ENCODE measurements at regions not wholly inside any gene's neighbourhood (a gene's known extent, or its start where the extent isn't known, plus 50 kb on each side); places are given as distances from the start of the nearest gene placed in this dataset.

- no peak overlapping the region for H3K27ac Mint-ChIP-seq
- peaks cover 0 to 6% of the 10 kb centered on the region in 2 donors for H3K4me1 Mint-ChIP-seq
- peak in 1 of 2 donors; percentile 33 for ATAC-seq (replicated peaks)
- H3K4me3 Mint-ChIP-seq, result no peak overlapping the region
- peaks cover 2 to 4% of the 10 kb centered on the region in 2 donors for H3K9me3 Mint-ChIP-seq
- no peak for DNase-seq
- peaks cover 0 to 4% of the 10 kb centered on the region in 2 donors for H3K36me3 Mint-ChIP-seq
- H3K27me3 Mint-ChIP-seq, result no peaks in the 10 kb centered on the region
These were observed 101.8 kb downstream of the CAND1 start for GRCh38 chr12:67370979-67371378.

- H3K27ac Mint-ChIP-seq, result no peak overlapping the region
- peaks cover 0 to 3% of the 10 kb centered on the region in 2 donors for H3K36me3 Mint-ChIP-seq
- no peaks in the 10 kb centered on the region for H3K27me3 Mint-ChIP-seq
- ATAC-seq (replicated peaks) (no peak), DNase-seq (no peak)
- no peak overlapping the region for H3K4me3 Mint-ChIP-seq
- H3K9me3 Mint-ChIP-seq, result peaks cover 3 to 5% of the 10 kb centered on the region in 2 donors
- H3K4me1 Mint-ChIP-seq, result no peaks in the 10 kb centered on the region
These were observed 107.9 kb downstream of the CAND1 start for GRCh38 chr12:67377021-67377420.

GRCh38 chr12:67377541-67377940 is 108.4 kb downstream of the CAND1 start:
- Mint-ChIP-seq H3K27me3 (no peaks in the 10 kb centered on the region), H3K27ac (no peak overlapping the region), H3K9me3 (peaks cover 0 to 4% of the 10 kb centered on the region in 2 donors), H3K4me3 (no peak overlapping the region), H3K4me1 (no peaks in the 10 kb centered on the region), H3K36me3 (no peaks in the 10 kb centered on the region)
- DNase-seq, result no peak
- no peak for ATAC-seq (replicated peaks)

DNA sequence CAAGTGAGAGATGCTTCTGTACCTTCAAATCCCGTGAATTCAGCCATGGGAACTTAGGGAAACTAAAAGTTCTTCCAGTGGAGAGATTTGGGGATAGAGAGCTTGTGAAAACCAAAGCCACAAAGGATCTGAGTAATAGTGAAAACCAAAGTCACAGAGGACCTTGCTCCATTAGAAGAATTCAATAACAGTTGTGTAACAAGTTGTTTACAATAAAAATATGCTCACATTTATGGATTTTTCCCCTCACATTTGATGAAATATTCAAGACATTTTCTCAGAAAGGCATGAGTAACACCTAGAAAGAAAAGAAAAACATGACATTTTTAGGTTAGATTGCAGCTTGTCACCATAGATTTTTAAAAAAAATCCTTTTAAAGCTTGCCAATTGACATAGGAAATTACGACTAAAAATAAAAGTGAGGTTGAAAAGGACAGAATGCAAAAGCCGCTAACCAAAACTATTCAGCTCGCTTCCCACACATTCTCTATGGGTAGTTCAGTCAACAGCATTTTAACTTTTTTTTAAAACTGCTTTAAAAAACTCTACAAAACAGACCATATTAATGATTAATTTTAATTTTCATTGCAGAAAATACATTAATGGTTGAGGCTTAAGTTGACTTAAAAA is 113.2 kb downstream of the CAND1 start:
- Mint-ChIP-seq H3K27ac (no peak overlapping the region), H3K4me1 (no peaks in the 10 kb centered on the region), H3K36me3 (no peaks in the 10 kb centered on the region), H3K27me3 (no peaks in the 10 kb centered on the region), H3K4me3 (no peak overlapping the region), H3K9me3 (peaks cover 0 to 4% of the 10 kb centered on the region in 2 donors)
- DNase-seq, result no peak
- no peak for ATAC-seq (replicated peaks)

- no peak for ATAC-seq (replicated peaks)
- Mint-ChIP-seq H3K9me3 (peaks cover 0 to 4% of the 10 kb centered on the region in 2 donors), H3K27me3 (no peaks in the 10 kb centered on the region), H3K27ac (no peak overlapping the region), H3K4me3 (no peak overlapping the region), H3K36me3 (no peaks in the 10 kb centered on the region), H3K4me1 (peaks cover 3 to 4% of the 10 kb centered on the region in 2 donors)
- DNase-seq, result no peak
These were observed 117.9 kb downstream of the CAND1 start for GRCh38 chr12:67386869-67387565.

DNA sequence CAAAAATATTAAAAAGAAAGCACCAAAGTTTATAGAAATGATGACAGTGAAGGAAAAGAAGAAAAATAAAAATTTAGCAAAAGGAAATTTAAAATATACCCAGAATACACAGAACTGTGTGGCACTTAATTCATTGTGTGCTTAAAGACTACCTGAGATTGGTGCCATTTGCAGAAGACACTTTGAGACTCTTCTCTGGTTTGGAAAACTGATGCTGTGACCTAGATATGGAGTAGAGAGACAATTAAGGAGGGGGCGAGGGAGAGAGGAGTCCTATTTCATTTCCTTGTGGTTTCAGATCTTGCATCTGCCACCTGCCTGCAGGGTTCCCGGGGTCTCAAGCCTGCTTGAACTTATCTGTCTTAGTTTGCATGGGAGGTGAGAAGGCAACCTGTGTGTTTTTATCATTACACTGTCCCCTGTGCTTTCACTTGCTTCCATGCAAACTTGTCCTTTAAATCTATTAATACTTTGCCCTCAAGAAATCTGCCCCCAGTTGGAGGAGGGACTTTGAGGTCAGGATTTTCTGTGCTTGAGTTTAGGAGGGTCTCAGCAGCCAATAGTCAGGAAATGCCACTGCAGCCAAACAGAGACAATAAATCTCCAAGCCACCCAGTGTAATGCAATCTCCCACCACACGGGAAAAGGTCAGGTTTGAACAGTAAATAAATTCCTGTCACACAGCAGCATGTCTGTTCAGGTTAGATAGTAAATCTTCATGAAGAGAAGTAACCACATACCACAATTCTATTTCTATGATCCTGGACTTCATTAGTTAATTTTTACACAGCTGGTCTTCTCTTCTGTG is 119.4 kb downstream of the CAND1 start:
- H3K4me1 Mint-ChIP-seq, result peaks cover 3 to 4% of the 10 kb centered on the region in 2 donors
- H3K9me3 Mint-ChIP-seq, result peaks cover 0 to 4% of the 10 kb centered on the region in 2 donors
- no peak overlapping the region for H3K27ac Mint-ChIP-seq
- ATAC-seq (replicated peaks), result peak in 1 of 2 donors; percentile 54
- peaks cover 0 to 4% of the 10 kb centered on the region in 2 donors for H3K27me3 Mint-ChIP-seq
- no peaks in the 10 kb centered on the region for H3K36me3 Mint-ChIP-seq
- no peak for DNase-seq
- no peak overlapping the region for H3K4me3 Mint-ChIP-seq

DNA sequence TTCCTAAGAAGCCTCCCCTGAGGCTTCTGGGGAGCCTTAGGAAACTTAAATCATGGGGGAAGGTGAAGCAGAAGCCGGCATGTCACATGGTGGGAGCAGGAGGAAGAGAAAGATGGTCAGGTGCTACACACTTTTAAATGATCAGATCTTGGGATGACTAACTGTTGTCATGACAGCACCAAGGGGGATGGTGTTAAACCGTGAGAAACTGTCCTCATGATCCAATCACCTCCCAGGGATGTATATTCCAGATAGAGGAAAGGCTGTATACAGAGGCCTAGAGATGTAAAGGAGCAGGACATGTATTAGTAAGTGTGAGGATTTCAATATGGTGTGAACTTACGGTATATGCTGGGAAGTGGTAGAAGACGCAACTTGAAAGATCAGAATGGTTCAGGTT is 121.1 kb downstream of the CAND1 start:
- no peak for DNase-seq
- Mint-ChIP-seq H3K36me3 (no peaks in the 10 kb centered on the region), H3K4me3 (no peak overlapping the region), H3K9me3 (peaks cover 0 to 4% of the 10 kb centered on the region in 2 donors), H3K27ac (no peak overlapping the region), H3K27me3 (peaks cover 0 to 4% of the 10 kb centered on the region in 2 donors), H3K4me1 (peaks cover 3 to 4% of the 10 kb centered on the region in 2 donors)
- no peak for ATAC-seq (replicated peaks)

GRCh38 chr12:67391034-67391433 is 121.9 kb downstream of the CAND1 start:
- Mint-ChIP-seq H3K36me3 (no peaks in the 10 kb centered on the region), H3K9me3 (peaks cover 0 to 4% of the 10 kb centered on the region in 2 donors), H3K27me3 (peaks cover 0 to 4% of the 10 kb centered on the region in 2 donors), H3K4me3 (no peak overlapping the region), H3K27ac (no peak overlapping the region), H3K4me1 (peaks cover 3 to 4% of the 10 kb centered on the region in 2 donors)
- DNase-seq (no peak), ATAC-seq (replicated peaks) (no peak)

- Mint-ChIP-seq H3K9me3 (peaks cover 0 to 4% of the 10 kb centered on the region in 2 donors), H3K27me3 (peaks cover 0 to 4% of the 10 kb centered on the region in 2 donors), H3K27ac (no peak overlapping the region), H3K4me3 (no peak overlapping the region), H3K36me3 (no peaks in the 10 kb centered on the region), H3K4me1 (peaks cover 3 to 4% of the 10 kb centered on the region in 2 donors)
- DNase-seq, result no peak
- no peak for ATAC-seq (replicated peaks)
These were observed 122.5 kb downstream of the CAND1 start for GRCh38 chr12:67391656-67392055.

DNA sequence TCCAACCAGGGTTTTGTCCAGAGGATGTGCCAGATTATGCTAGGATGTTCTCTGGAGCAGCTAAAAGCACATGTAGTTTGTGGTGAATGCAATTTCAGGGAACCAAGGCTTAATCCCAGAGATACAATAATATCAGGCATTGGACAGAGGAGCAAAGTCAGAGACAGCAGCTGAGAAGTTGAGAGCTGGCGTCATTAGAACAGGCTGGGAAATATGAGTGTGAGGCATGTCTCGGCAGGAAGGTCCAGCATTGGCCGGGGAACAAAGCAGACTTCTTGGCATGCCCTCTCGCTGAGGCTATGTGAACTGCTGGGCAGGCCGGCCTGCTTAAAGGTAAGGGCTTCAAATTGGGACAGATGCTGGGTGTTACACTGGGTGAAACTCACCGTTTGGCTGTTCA is 125.4 kb downstream of the CAND1 start:
- Mint-ChIP-seq H3K27me3 (peaks cover 0 to 4% of the 10 kb centered on the region in 2 donors), H3K27ac (no peak overlapping the region), H3K9me3 (peaks cover 0 to 4% of the 10 kb centered on the region in 2 donors), H3K4me1 (peaks cover 3 to 4% of the 10 kb centered on the region in 2 donors), H3K4me3 (no peak overlapping the region), H3K36me3 (no peaks in the 10 kb centered on the region)
- no peak for ATAC-seq (replicated peaks)
- DNase-seq, result no peak

DNA sequence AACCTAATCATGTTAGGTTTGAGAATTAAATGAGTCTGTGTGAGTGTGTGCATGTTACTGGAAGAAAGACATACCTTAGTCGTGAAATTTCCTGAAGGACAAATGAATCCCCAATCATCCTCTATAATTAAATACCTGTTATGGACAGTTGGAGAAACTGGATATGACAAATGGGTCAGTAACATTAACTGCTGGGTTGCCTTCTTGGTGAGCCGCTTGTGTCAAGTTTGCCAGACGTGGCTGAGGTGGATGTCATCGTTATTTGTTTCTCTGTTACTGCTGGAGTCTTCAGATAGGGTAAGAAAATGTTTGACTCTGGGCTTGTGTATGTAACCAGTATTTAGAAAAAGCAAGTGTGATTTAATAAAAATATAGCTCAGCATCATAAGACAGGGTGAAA is 131.6 kb downstream of the CAND1 start:
- ATAC-seq (replicated peaks) (no peak), DNase-seq (no peak)
- Mint-ChIP-seq H3K27me3 (peaks cover 0 to 5% of the 10 kb centered on the region in 2 donors), H3K27ac (no peak overlapping the region), H3K9me3 (peaks cover 0 to 5% of the 10 kb centered on the region in 2 donors), H3K4me1 (no peaks in the 10 kb centered on the region), H3K4me3 (no peak overlapping the region), H3K36me3 (peaks cover 0 to 2% of the 10 kb centered on the region in 2 donors)

DNA sequence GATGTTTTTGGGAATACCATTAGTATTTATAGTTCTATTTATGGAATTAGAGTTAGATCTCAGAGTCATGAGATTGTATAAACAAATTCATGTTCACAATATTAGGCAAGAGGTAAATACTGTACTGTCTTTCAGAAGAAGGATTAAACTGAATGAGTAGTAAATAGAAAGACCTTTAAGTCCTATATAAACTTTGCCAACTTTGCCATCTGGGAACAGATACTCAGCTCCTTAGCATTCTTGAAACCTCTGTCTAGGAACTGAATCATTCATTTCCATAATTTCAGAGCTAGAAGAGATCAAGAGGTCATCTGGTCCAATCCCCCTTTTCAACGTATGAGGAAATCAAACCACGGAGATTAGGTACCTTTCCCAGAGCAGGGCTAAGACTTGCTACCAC is 141.1 kb downstream of the CAND1 start:
- DNase-seq, result no peak
- peaks cover 4 to 9% of the 10 kb centered on the region in 2 donors for H3K36me3 Mint-ChIP-seq
- H3K4me1 Mint-ChIP-seq, result no peaks in the 10 kb centered on the region
- no peak for ATAC-seq (replicated peaks)
- no peak overlapping the region for H3K27ac Mint-ChIP-seq
- peaks cover 20 to 22% of the 10 kb centered on the region in 2 donors for H3K27me3 Mint-ChIP-seq
- peaks cover 11 to 13% of the 10 kb centered on the region in 2 donors for H3K9me3 Mint-ChIP-seq
- H3K4me3 Mint-ChIP-seq, result no peak overlapping the region

GRCh38 chr12:67410667-67411067 is 141.5 kb downstream of the CAND1 start:
- H3K27ac Mint-ChIP-seq, result no peak overlapping the region
- DNase-seq, result no peak
- H3K4me1 Mint-ChIP-seq, result no peaks in the 10 kb centered on the region
- ATAC-seq (replicated peaks), result no peak
- H3K9me3 Mint-ChIP-seq, result peaks cover 8 to 11% of the 10 kb centered on the region in 2 donors
- H3K36me3 Mint-ChIP-seq, result peaks cover 4 to 7% of the 10 kb centered on the region in 2 donors
- H3K4me3 Mint-ChIP-seq, result no peak overlapping the region
- H3K27me3 Mint-ChIP-seq, result peaks cover 19 to 20% of the 10 kb centered on the region in 2 donors

DNA sequence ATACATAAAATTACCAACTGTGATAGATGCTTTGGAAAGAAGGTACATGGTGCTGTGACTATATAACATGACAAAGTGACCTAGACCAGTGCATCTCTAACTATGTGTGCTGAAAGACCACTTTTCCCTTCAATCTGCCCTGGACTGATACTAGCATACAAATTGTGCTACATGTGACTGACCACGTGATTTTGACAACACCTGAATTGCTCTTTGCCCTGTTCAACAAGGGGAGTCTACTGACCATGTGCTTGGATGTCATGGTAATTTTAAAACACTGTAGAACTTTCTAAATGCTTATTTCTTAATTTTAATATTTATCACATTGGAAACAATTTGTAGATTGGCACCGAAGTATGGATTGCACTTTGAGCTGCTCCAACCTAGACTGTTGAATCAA is 142.4 kb downstream of the CAND1 start:
- Mint-ChIP-seq H3K9me3 (peaks cover 4 to 5% of the 10 kb centered on the region in 2 donors), H3K4me3 (no peak overlapping the region), H3K4me1 (no peaks in the 10 kb centered on the region), H3K27me3 (peaks cover 10 to 13% of the 10 kb centered on the region in 2 donors), H3K27ac (no peak overlapping the region), H3K36me3 (peaks cover 0 to under 1% of the 10 kb centered on the region in 2 donors)
- ATAC-seq (replicated peaks), result no peak
- DNase-seq, result no peak
